Right lobe of liver (tissue), 6 donors: ENCODE measurements at regions not wholly inside any gene's neighbourhood (a gene's known extent, or its start where the extent isn't known, plus 50 kb on each side); places are given as distances from the start of the nearest gene placed in this dataset.

Source experiments
- ATAC-seq, 4 donors: fragments of 200-7000 bp; cut with Tn5 transposase; one replicate each; pipeline ENCODE4 v1.9.1; 2020; ENCODE audit warnings: mild to moderate bottlenecking in 4 of 4, moderate library complexity in 4 of 4
- DNase-seq, 3 donors: peaks; one replicate each; pipeline ENCODE4 v3.0.0-alpha.2; 2020
- H3K27ac ChIP-seq, 3 donors: fragments of 200-600 bp; one replicate each; pipeline ENCODE4 v1.8.0; 2022
- H3K27me3 ChIP-seq, 2 donors: fragments of 200-600 bp; one replicate each; pipeline ENCODE4 v1.8.0; 2022
- H3K36me3 ChIP-seq, 4 donors: fragments of 200-600 bp; sonication (generic) in 1 of 4; one replicate each; pipeline versions ENCODE4 v1.5.1 to v1.8.0; 2017 to 2022; ENCODE audit warnings: control low read depth in 1 of 4
- H3K4me1 ChIP-seq, 4 donors: fragments of 200-600 bp; sonication (generic) in 1 of 4; one replicate each; pipeline versions ENCODE4 v1.5.1 to v1.8.0; 2017 to 2022; ENCODE audit warnings: control low read depth in 1 of 4
- H3K4me3 ChIP-seq, 3 donors: fragments of 200-600 bp; one replicate each; pipeline ENCODE4 v1.8.0; 2022
- H3K9me3 ChIP-seq, 4 donors: fragments of 200-600 bp; sonication (generic) in 1 of 4; one replicate each; pipeline versions ENCODE4 v1.5.1 to v1.8.0; 2017 to 2022; ENCODE audit warnings: control low read depth in 1 of 4
- POLR2A ChIP-seq: fragments of 450-650 bp; IDR thresholded peaks from one replicate; pipeline ENCODE4 v1.6.1; 2017; ENCODE audit warnings: antibody characterized with exemption, mild to moderate bottlenecking
- WGBS: methylation state at CpG from one replicate; pipeline ENCODE4 v1.1.6; 2018; ENCODE audit warnings: low coverage, low lambda C conversion rate; ENCODE audit not compliant: insufficient coverage; ENCODE audit errors: missing lambda C conversion rate; 5-methylcytosine and 5-hydroxymethylcytosine counted together
- intact Hi-C, 2 donors: fragments of 100-400 bp; cut with DNase I; formaldehyde crosslinking; loops; one replicate each; pipeline versions ENCODE4 v1.11.2 to v1.14.1; 2022
- TF ChIP-seq, protein P1 (sequence below), 4 donors: fragments of 200-600 bp in 3 of 4; fragments of 450-650 bp in 1 of 4; IDR thresholded peaks; one replicate each; pipeline versions ENCODE4 v1.5.1 to v1.8.0; 2016 to 2022; ENCODE audit warnings: antibody characterized with exemption in 4 of 4, mild to moderate bottlenecking in 2 of 4
- donor health status: DM: no; HTN: yes; CAD: no.
- donor health status: DM: no; HTN: no; CAD: no.
- donor health status: DM: no; HTN: no; CAD: no.
- donor health status: DM: no; HTN: yes; CAD: no.
- donor health status: DM: no; HTN: yes; CAD: no.

DNA sequence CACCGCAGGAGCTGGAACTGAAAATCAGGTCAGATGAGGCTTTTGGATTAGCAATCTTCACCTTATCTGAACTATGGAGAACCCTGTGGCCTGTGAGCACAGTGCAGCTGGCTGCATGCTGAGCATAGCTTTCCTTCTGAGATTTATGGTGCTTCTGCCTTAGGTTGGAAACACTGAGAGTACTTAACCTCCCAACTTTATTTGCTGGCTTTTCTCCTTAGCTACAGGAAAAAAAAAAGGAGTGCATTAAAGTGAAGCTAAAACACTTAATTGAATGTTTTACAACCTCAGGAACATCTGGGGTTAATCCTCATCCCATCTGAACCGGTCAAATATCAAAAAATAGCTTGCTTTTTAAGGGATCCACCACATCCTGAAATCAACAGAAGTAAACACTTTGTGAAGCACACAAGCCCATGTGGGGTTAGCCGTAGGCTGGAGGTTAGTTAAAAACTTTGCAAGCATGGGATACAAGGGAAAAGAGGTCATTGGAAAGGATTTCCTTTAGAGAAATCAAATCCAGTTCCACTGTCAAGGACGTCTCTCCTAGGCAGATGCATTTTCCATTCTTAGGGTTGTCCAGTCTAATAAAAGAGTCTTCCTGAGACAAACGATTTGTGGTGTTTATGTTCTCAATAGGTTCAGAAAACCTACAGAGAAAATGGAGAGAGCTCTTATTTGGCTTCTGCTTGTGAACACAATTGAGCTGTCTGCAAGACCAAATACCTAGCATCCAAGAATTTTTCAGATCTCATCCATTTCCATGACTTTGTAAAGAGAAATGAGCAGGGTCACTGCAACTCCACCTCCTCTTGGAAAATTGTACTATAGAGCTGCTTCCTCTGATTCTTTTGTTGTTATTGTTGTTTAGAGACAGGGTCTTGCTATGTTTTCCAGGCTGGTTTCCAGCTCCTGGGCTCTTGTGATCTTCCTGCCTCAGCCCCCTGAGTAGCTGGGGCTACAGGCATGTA, 470.4 kb upstream of the IGFBP3 start:
- TF ChIP-seq POLR2A, result no peak
- TF ChIP-seq, protein P1, sequence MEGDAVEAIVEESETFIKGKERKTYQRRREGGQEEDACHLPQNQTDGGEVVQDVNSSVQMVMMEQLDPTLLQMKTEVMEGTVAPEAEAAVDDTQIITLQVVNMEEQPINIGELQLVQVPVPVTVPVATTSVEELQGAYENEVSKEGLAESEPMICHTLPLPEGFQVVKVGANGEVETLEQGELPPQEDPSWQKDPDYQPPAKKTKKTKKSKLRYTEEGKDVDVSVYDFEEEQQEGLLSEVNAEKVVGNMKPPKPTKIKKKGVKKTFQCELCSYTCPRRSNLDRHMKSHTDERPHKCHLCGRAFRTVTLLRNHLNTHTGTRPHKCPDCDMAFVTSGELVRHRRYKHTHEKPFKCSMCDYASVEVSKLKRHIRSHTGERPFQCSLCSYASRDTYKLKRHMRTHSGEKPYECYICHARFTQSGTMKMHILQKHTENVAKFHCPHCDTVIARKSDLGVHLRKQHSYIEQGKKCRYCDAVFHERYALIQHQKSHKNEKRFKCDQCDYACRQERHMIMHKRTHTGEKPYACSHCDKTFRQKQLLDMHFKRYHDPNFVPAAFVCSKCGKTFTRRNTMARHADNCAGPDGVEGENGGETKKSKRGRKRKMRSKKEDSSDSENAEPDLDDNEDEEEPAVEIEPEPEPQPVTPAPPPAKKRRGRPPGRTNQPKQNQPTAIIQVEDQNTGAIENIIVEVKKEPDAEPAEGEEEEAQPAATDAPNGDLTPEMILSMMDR (IDR thresholded peaks at IDR 0.05), result no peak
- H3K4me1 ChIP-seq, result no peaks in the 10 kb centered on the region
- no peaks in the 10 kb centered on the region for H3K9me3 ChIP-seq
- intact Hi-C loops, result no loop called here
- ATAC-seq (peak in 2 of 4 donors; percentile 20 to 73), DNase-seq (no peak)
- WGBS, result 37% methylated on average over 5 of the region's 5 CpGs
- no peaks in the 10 kb centered on the region for H3K36me3 ChIP-seq
- no peak overlapping the region for H3K4me3 ChIP-seq
- H3K27ac ChIP-seq, result no peak overlapping the region
- no peaks in the 10 kb centered on the region for H3K27me3 ChIP-seq

DNA sequence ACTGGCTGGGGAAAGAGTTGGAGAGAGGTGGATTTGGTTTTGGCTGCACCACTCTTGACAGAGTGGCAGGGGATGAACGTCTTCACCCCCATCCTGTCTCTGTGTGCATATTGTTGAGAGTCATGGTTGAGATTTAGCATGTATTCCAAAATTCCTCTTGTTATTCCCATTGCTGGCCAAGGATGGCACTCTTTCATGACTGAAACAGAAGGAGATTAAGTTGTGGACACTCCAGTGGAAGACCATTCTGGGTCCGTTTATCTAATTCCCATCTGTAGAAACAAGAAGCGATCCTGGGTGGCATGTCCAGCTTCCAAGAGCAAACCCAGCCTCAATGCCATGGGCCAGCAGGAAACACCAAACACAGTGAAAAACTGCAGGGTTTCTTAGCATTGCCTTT, 469.0 kb upstream of the IGFBP3 start:
- 89% methylated on average over 3 of the region's 3 CpGs for WGBS
- Histone ChIP-seq H3K9me3 (no peaks in the 10 kb centered on the region), H3K27ac (no peak overlapping the region), H3K4me3 (no peak overlapping the region), H3K27me3 (no peaks in the 10 kb centered on the region), H3K4me1 (no peaks in the 10 kb centered on the region), H3K36me3 (no peaks in the 10 kb centered on the region)
- ATAC-seq (no peak), DNase-seq (no peak)
- no peak for TF ChIP-seq POLR2A
- TF ChIP-seq, protein P1 (IDR thresholded peaks at IDR 0.05), result no peak
- intact Hi-C loops, result no loop called here

DNA sequence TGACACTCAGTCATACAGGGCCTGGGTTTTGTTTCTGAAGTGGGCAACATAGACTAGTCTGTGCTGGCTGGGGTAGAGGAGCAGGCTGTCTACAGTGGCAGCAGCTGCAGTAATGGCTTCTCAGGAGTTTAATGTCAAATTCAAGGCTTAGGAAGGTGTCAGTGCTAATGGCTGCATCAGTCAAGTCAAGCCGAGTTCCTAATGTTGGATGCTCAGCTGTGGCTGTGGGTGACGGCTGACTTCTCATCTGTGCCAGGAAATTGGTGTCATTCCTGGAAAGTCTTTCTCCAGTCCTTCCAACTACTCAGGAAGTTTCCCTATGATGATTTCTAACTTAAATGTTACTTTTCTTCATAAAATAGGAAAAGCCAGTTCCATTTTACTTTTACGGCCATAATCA, 468.1 kb upstream of the IGFBP3 start:
- Histone ChIP-seq H3K4me1 (no peaks in the 10 kb centered on the region), H3K36me3 (no peaks in the 10 kb centered on the region), H3K27ac (no peak overlapping the region), H3K4me3 (no peak overlapping the region), H3K9me3 (no peaks in the 10 kb centered on the region), H3K27me3 (no peaks in the 10 kb centered on the region)
- intact Hi-C loops, result no loop called here
- no peak for ATAC-seq
- no peak for DNase-seq
- TF ChIP-seq POLR2A, result no peak
- TF ChIP-seq, protein P1 (IDR thresholded peaks at IDR 0.05), result no peak
- 66% methylated on average over 2 of the region's 3 CpGs for WGBS

DNA sequence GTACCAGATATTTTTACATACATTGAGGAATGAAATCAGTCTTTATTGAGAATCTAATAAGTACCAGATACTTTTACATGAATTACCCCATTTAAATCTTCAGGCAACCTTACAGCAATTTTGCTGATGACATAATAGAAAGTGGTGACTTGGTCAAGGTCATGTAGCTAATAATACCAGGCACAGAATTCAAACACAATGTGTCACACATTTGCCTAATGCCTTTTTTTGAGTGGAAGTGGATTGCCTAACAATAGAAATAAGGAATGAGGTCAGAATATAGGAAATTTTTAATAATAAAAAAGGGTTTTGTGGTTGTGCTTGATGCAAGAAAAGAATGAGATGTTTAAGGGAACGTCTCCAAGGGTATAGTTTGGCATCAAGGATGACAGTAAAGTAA, 466.6 kb upstream of the IGFBP3 start:
- WGBS, result 50% methylated on average over 1 of the region's 1 CpG
- TF ChIP-seq POLR2A, result no peak
- TF ChIP-seq, protein P1 (IDR thresholded peaks at IDR 0.05), result no peak
- no peaks in the 10 kb centered on the region for H3K9me3 ChIP-seq
- no peaks in the 10 kb centered on the region for H3K4me1 ChIP-seq
- no peak for DNase-seq
- no peak for ATAC-seq
- intact Hi-C loops, result no loop called here
- H3K27ac ChIP-seq, result no peak overlapping the region
- H3K36me3 ChIP-seq, result no peaks in the 10 kb centered on the region
- H3K27me3 ChIP-seq, result no peaks in the 10 kb centered on the region
- no peak overlapping the region for H3K4me3 ChIP-seq
